ENCODE measurements at regions not wholly inside any gene's neighbourhood (a gene's known extent, or its start where the extent isn't known, plus 50 kb on each side); places are given as distances from the start of the nearest gene placed in this dataset.

DNA sequence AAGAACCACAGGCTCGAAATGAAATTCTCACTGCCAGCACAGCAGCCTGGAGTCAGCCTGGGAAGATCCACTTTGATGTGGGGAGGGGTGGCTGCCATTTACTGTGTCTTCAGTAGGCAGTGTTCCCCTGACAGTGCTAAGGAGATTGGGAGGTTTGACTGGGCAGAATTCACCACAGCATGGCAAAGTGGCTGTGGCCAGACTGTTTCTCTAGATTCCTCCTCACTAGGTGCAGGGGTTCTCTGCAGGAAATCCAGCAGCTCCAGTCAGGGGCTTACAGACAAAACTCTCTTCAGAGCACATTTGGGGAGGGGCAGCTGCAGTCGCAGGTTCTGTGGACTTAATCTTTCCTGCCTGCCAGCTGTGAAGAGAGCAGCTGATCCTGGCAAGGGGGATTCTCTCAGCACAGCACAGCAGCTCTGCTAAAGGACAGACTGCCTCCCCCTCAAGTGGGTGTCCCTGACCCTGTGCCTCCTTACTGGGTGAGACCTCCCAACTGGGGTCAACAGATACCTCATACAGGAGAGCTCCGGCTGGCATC, 1174.0 kb downstream of the RAPGEF2 start:
- Mint-ChIP-seq H3K27ac (ENCODE audit: unreplicated experiment) (no peak overlapping the region), H3K4me3 (no peak overlapping the region), H3K27me3 (ENCODE audit: low read depth) (no peaks in the 10 kb centered on the region), H3K36me3 (ENCODE audit: low read depth) (peaks cover 3% of the 10 kb centered on the region), H3K9me3 (peaks cover 22% of the 10 kb centered on the region), H3K4me1 (no peaks in the 10 kb centered on the region)
- no peak for DNase-seq (ENCODE audit: low read depth, low spot score)
- TF ChIP-seq, protein P1, sequence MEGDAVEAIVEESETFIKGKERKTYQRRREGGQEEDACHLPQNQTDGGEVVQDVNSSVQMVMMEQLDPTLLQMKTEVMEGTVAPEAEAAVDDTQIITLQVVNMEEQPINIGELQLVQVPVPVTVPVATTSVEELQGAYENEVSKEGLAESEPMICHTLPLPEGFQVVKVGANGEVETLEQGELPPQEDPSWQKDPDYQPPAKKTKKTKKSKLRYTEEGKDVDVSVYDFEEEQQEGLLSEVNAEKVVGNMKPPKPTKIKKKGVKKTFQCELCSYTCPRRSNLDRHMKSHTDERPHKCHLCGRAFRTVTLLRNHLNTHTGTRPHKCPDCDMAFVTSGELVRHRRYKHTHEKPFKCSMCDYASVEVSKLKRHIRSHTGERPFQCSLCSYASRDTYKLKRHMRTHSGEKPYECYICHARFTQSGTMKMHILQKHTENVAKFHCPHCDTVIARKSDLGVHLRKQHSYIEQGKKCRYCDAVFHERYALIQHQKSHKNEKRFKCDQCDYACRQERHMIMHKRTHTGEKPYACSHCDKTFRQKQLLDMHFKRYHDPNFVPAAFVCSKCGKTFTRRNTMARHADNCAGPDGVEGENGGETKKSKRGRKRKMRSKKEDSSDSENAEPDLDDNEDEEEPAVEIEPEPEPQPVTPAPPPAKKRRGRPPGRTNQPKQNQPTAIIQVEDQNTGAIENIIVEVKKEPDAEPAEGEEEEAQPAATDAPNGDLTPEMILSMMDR (conservative IDR thresholded peaks at IDR 0.05), result no peak

DNA sequence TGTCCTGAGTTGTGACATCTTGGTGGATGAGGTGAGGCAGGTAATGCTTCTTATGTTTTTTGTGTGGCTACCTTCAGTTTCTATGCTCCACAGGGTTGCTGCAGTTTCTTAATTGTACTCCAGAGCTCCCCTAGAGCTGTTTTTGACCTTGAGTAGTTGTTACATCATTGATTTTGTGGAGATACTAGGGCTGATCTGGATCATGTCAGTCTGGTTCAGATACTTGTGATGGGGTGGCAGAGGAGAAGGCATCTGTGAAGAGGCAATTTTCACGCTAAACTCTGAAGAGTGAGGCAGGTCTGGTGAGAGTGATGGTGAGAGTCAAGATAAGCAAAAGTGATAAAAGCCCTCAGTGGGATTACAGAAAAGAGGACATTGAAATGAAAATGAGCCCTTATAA, 1180.2 kb downstream of the RAPGEF2 start:
- no peak overlapping the region for H3K27ac Mint-ChIP-seq (ENCODE audit: unreplicated experiment)
- H3K4me3 Mint-ChIP-seq, result no peak overlapping the region
- TF ChIP-seq, protein P1 (conservative IDR thresholded peaks at IDR 0.05), result no peak
- H3K36me3 Mint-ChIP-seq (ENCODE audit: low read depth), result no peaks in the 10 kb centered on the region
- no peaks in the 10 kb centered on the region for H3K27me3 Mint-ChIP-seq (ENCODE audit: low read depth)
- no peak for DNase-seq (ENCODE audit: low read depth, low spot score)
- peaks cover 17% of the 10 kb centered on the region for H3K9me3 Mint-ChIP-seq
- H3K4me1 Mint-ChIP-seq, result no peaks in the 10 kb centered on the region

DNA sequence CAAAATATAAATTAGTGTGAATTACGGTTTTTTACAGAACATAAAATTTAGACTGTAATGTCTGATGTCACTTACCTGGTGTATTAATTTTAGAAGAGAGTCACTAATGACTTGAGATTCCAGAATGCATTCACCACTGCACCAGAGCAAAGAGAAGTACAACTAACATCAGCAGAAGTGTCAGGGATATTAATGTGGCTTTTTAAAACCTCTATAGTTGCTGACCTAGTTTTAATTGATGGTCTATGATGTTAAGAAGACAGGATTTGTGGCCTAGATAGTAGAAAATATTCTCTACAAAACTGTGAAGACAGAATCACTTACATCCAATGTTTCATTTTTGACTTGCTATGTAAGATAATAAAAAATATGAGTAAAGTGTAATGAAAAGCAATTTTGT, 1181.6 kb downstream of the RAPGEF2 start:
- Mint-ChIP-seq H3K9me3 (peaks cover 17% of the 10 kb centered on the region), H3K4me3 (no peak overlapping the region), H3K36me3 (ENCODE audit: low read depth) (no peaks in the 10 kb centered on the region), H3K4me1 (no peaks in the 10 kb centered on the region), H3K27ac (ENCODE audit: unreplicated experiment) (no peak overlapping the region), H3K27me3 (ENCODE audit: low read depth) (no peaks in the 10 kb centered on the region)
- TF ChIP-seq, protein P1 (conservative IDR thresholded peaks at IDR 0.05), result no peak
- DNase-seq (ENCODE audit: low read depth, low spot score), result no peak

DNA sequence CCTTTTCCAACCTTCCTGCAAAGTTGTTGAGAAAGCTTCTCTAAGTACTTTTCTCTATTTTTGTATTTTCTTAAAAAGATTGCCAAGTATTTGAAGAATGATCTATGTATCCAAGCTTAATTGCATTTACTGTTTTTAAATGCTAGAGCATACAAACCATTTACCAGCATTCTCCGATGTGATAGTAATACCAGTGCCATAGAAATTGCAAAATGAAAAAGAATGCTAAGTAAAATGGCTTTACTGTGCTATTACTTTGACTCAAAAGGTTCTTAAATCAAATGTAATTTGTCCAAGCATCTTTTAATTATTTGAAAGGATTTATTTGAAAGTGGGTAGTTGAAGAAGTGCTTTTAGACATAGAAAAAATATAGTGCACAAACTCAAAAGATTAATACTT, 1183.2 kb downstream of the RAPGEF2 start:
- TF ChIP-seq, protein P1 (conservative IDR thresholded peaks at IDR 0.05), result no peak
- no peak overlapping the region for H3K27ac Mint-ChIP-seq (ENCODE audit: unreplicated experiment)
- H3K36me3 Mint-ChIP-seq (ENCODE audit: low read depth), result no peaks in the 10 kb centered on the region
- DNase-seq (ENCODE audit: low read depth, low spot score), result no peak
- H3K4me3 Mint-ChIP-seq, result no peak overlapping the region
- no peaks in the 10 kb centered on the region for H3K4me1 Mint-ChIP-seq
- peaks cover 8% of the 10 kb centered on the region for H3K9me3 Mint-ChIP-seq
- no peaks in the 10 kb centered on the region for H3K27me3 Mint-ChIP-seq (ENCODE audit: low read depth)

DNA sequence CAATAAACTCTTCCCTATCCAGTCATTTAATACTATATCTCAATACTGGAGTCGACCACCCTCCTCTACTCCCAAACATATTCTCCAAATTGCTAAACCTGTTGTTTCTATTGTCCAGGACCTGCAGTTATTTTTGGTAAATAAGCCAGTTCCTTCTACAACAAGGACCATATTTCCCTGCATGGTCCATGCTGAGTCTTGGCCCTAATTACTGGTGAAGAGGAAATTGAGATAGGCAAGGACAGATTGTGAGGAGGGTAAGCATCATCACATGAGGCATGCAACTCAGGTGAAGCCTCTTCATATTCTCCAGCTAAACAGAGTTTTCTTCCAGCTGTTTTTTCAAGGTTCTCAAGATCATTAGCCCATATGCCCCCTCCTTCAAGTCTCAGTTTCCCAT, 1193.6 kb downstream of the RAPGEF2 start:
- Mint-ChIP-seq H3K4me1 (no peaks in the 10 kb centered on the region), H3K9me3 (peaks cover 2% of the 10 kb centered on the region), H3K36me3 (ENCODE audit: low read depth) (no peaks in the 10 kb centered on the region), H3K4me3 (no peak overlapping the region), H3K27me3 (ENCODE audit: low read depth) (no peaks in the 10 kb centered on the region), H3K27ac (ENCODE audit: unreplicated experiment) (no peak overlapping the region)
- TF ChIP-seq, protein P1 (conservative IDR thresholded peaks at IDR 0.05), result no peak
- DNase-seq (ENCODE audit: low read depth, low spot score), result no peak

DNA sequence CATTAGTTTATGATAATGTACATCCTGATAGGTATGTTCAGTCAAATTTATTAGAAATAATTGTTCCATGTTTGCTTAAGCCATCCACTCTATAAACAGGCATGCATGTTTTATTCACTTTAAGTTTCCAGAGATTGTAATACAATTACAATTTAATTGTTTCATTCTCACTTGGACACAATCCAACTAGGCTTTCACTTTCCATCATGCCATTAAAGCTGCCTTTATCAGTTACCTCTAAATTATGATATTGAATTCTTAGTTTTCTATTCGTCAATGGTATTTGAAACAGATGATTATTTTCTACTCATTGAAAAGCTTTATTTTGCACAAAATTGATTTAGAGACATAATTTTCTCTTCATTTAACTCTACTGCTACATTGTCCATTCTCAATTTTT, 1196.3 kb downstream of the RAPGEF2 start:
- no peak overlapping the region for H3K27ac Mint-ChIP-seq (ENCODE audit: unreplicated experiment)
- H3K4me1 Mint-ChIP-seq, result no peaks in the 10 kb centered on the region
- no peak overlapping the region for H3K4me3 Mint-ChIP-seq
- no peaks in the 10 kb centered on the region for H3K36me3 Mint-ChIP-seq (ENCODE audit: low read depth)
- H3K27me3 Mint-ChIP-seq (ENCODE audit: low read depth), result no peaks in the 10 kb centered on the region
- no peak for DNase-seq (ENCODE audit: low read depth, low spot score)
- TF ChIP-seq, protein P1 (conservative IDR thresholded peaks at IDR 0.05), result no peak
- H3K9me3 Mint-ChIP-seq, result peaks cover 2% of the 10 kb centered on the region

Measured in neural crest cell (in vitro differentiated cells).